HEK293 (cell line): ENCODE measurements at regions not wholly inside any gene's neighbourhood (a gene's known extent, or its start where the extent isn't known, plus 50 kb on each side); places are given as distances from the start of the nearest gene placed in this dataset.

Source experiments
- KLF10 ChIP-seq: fragments of 450-650 bp; IDR thresholded peaks from 2 replicates; pipeline ENCODE4 v1.5.1; 2018; ENCODE audit warnings: missing biosample characterization, mild to moderate bottlenecking, missing genetic modification characterization
- PRDM1 ChIP-seq: fragments of 450-650 bp; formaldehyde crosslinking; IDR thresholded peaks from 2 replicates; pipeline ENCODE4; 2016; ENCODE audit warnings: missing biosample characterization, missing genetic modification characterization
- SCRT1 ChIP-seq: fragments of 450-650 bp; formaldehyde crosslinking; IDR thresholded peaks from 2 replicates; pipeline ENCODE4 v1.5.1; 2016; ENCODE audit warnings: missing biosample characterization, missing genetic modification characterization, borderline replicate concordance
- ZBTB21 ChIP-seq: fragments of 450-650 bp; formaldehyde crosslinking; IDR thresholded peaks from 2 replicates; pipeline ENCODE4 v1.5.1; 2017; ENCODE audit warnings: missing biosample characterization, missing genetic modification characterization
- ZEB2 ChIP-seq: fragments of 450-650 bp; formaldehyde crosslinking; IDR thresholded peaks from 2 replicates; pipeline ENCODE4 v1.5.1; 2016; ENCODE audit warnings: missing biosample characterization, missing genetic modification characterization
- ZFP37 ChIP-seq: fragments of 450-650 bp; formaldehyde crosslinking; IDR thresholded peaks from 2 replicates; pipeline ENCODE4 v1.5.1; 2016; ENCODE audit warnings: missing biosample characterization, missing genetic modification characterization
- ZNF174 ChIP-seq: fragments of 450-650 bp; formaldehyde crosslinking; IDR thresholded peaks from 2 replicates; pipeline ENCODE4 v1.5.0; 2017; ENCODE audit warnings: missing biosample characterization, mild to moderate bottlenecking, missing genetic modification characterization
- ZNF19 ChIP-seq: fragments of 450-650 bp; formaldehyde crosslinking; IDR thresholded peaks from 2 replicates; pipeline ENCODE4; 2016; ENCODE audit warnings: missing biosample characterization, missing genetic modification characterization, low read depth
- ZNF202 ChIP-seq: fragments of 450-650 bp; formaldehyde crosslinking; IDR thresholded peaks from 2 replicates; pipeline ENCODE4 v1.5.1; 2016; ENCODE audit warnings: missing biosample characterization, missing genetic modification characterization, borderline replicate concordance
- ZNF214 ChIP-seq: fragments of 450-650 bp; formaldehyde crosslinking; IDR thresholded peaks from 2 replicates; pipeline ENCODE4 v1.5.1; 2017; ENCODE audit warnings: missing biosample characterization, mild to moderate bottlenecking, missing genetic modification characterization, borderline replicate concordance
- ZNF302 ChIP-seq: fragments of 450-650 bp; formaldehyde crosslinking; IDR thresholded peaks from 2 replicates; pipeline ENCODE4 v1.5.1; 2016; ENCODE audit warnings: missing biosample characterization, missing genetic modification characterization, low read depth
- ZNF335 ChIP-seq: fragments of 450-650 bp; formaldehyde crosslinking; conservative IDR thresholded peaks from 2 replicates; pipeline ENCODE4 v1.5.1; 2016; ENCODE audit warnings: missing biosample characterization, missing genetic modification characterization
- ZNF350 ChIP-seq: fragments of 450-650 bp; formaldehyde crosslinking; IDR thresholded peaks from 2 replicates; pipeline ENCODE4 v1.5.0; 2017; ENCODE audit warnings: missing biosample characterization, mild to moderate bottlenecking, missing genetic modification characterization
- ZNF37A ChIP-seq: fragments of 450-650 bp; IDR thresholded peaks from 2 replicates; pipeline ENCODE4 v1.5.1; 2018; ENCODE audit warnings: missing biosample characterization, missing genetic modification characterization
- ZNF623 ChIP-seq: fragments of 450-650 bp; formaldehyde crosslinking; IDR thresholded peaks from 2 replicates; pipeline ENCODE4 v1.5.1; 2016; ENCODE audit warnings: missing biosample characterization, missing genetic modification characterization
- ZNF664 ChIP-seq: fragments of 450-650 bp; formaldehyde crosslinking; IDR thresholded peaks from 2 replicates; pipeline ENCODE4 v1.5.1; 2016; ENCODE audit warnings: missing biosample characterization, missing genetic modification characterization
- ZNF792 ChIP-seq: fragments of 450-650 bp; formaldehyde crosslinking; IDR thresholded peaks from 2 replicates; pipeline ENCODE4 v1.5.1; 2016; ENCODE audit warnings: missing biosample characterization, missing genetic modification characterization
- ZSCAN23 ChIP-seq: fragments of 450-650 bp; formaldehyde crosslinking; IDR thresholded peaks from 2 replicates; pipeline ENCODE4 v1.5.1; 2016; ENCODE audit warnings: missing biosample characterization, missing genetic modification characterization
- TF ChIP-seq, protein P1 (sequence below): fragments of 450-650 bp; formaldehyde crosslinking; IDR thresholded peaks from 2 replicates; pipeline ENCODE4 v1.5.1; 2016; ENCODE audit warnings: missing biosample characterization, missing genetic modification characterization
- TF ChIP-seq, protein P2 (sequence below): fragments of 450-650 bp; formaldehyde crosslinking; IDR thresholded peaks from 2 replicates; pipeline ENCODE4 v1.5.1; 2016; ENCODE audit warnings: missing biosample characterization, missing genetic modification characterization
- TF ChIP-seq, protein P3 (sequence below): fragments of 450-650 bp; formaldehyde crosslinking; IDR thresholded peaks from 2 replicates; pipeline ENCODE4 v1.5.1; 2016; ENCODE audit warnings: missing biosample characterization, missing genetic modification characterization
- TF ChIP-seq, protein P4 (sequence below): fragments of 450-650 bp; formaldehyde crosslinking; IDR thresholded peaks from 2 replicates; pipeline ENCODE4 v1.5.1; 2016; ENCODE audit warnings: missing biosample characterization, missing genetic modification characterization, borderline replicate concordance

DNA sequence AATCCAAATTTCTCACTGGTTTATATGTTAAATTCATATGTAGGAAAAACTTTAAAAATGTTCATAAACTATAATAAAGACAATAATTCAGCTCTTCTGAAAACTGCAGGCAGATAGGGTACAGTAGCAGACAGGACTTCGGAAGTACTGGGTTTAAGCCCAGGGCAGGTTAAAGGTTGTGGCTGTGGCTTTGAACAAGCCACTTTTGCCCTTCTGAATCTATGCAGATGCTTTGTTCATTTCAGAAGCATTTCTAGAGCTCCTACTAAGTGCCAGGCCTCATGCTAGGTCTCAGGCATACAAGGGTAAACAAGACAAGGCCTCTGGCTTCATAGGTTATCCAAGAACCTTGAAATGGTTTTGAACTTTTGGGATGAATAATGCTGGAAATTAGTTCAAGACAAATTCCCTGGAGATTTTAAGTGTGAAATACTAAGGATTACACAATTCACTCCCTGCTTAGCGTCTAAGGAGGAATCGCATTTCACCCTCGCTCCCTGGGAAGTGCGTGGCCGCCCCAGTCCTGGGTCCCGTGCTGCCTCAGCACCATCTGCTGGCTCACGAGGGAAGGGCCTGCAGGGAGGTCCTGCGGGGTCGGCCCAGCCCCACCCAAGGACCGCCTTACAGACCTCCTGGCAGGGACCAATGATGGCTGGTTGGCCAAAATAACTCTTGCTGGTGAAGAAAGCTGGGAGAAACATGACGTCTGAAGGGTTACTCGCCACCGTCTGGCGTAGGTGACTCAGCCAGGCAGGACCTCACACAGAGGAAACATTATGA is 67.7 kb upstream of the L3MBTL4 start (continued):
- TF ChIP-seq, protein P1, sequence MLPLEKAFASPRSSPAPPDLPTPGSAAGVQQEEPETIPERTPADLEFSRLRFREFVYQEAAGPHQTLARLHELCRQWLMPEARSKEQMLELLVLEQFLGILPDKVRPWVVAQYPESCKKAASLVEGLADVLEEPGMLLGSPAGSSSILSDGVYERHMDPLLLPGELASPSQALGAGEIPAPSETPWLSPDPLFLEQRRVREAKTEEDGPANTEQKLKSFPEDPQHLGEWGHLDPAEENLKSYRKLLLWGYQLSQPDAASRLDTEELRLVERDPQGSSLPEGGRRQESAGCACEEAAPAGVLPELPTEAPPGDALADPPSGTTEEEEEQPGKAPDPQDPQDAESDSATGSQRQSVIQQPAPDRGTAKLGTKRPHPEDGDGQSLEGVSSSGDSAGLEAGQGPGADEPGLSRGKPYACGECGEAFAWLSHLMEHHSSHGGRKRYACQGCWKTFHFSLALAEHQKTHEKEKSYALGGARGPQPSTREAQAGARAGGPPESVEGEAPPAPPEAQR = no peak
- TF ChIP-seq ZBTB21 (tag by site-specific recombination) = no peak
- no peak for TF ChIP-seq KLF10
- no peak for TF ChIP-seq ZNF302 (tag by site-specific recombination)
- no peak for TF ChIP-seq ZNF37A (tag by site-specific recombination)
- TF ChIP-seq ZNF664 (tag by site-specific recombination) = no peak
- TF ChIP-seq ZSCAN23 (tag by site-specific recombination) = no peak
- TF ChIP-seq ZNF202 (tag by site-specific recombination) = no peak
- no peak for TF ChIP-seq ZNF623 (tag by site-specific recombination)
- TF ChIP-seq PRDM1 (tag by site-specific recombination) = peak; percentile 85
- no peak for TF ChIP-seq SCRT1 (tag by site-specific recombination)
- TF ChIP-seq ZNF19 (tag by site-specific recombination) = no peak
- TF ChIP-seq ZNF350 = no peak
- 0 out of 2 replicates have a peak, but pooled peaks have one; percentile 75 for TF ChIP-seq ZFP37 (tag by site-specific recombination)
- TF ChIP-seq, protein P2, sequence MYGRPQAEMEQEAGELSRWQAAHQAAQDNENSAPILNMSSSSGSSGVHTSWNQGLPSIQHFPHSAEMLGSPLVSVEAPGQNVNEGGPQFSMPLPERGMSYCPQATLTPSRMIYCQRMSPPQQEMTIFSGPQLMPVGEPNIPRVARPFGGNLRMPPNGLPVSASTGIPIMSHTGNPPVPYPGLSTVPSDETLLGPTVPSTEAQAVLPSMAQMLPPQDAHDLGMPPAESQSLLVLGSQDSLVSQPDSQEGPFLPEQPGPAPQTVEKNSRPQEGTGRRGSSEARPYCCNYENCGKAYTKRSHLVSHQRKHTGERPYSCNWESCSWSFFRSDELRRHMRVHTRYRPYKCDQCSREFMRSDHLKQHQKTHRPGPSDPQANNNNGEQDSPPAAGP (tag by site-specific recombination) = peak; percentile 62; the same call in 1 of the 2 replicates
- TF ChIP-seq ZNF792 (tag by site-specific recombination) = no peak
- TF ChIP-seq ZNF335 (tag by site-specific recombination) = peak; percentile 63
- TF ChIP-seq ZNF214 (tag by site-specific recombination) = no peak
- TF ChIP-seq, protein P3, sequence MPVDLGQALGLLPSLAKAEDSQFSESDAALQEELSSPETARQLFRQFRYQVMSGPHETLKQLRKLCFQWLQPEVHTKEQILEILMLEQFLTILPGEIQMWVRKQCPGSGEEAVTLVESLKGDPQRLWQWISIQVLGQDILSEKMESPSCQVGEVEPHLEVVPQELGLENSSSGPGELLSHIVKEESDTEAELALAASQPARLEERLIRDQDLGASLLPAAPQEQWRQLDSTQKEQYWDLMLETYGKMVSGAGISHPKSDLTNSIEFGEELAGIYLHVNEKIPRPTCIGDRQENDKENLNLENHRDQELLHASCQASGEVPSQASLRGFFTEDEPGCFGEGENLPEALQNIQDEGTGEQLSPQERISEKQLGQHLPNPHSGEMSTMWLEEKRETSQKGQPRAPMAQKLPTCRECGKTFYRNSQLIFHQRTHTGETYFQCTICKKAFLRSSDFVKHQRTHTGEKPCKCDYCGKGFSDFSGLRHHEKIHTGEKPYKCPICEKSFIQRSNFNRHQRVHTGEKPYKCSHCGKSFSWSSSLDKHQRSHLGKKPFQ (tag by site-specific recombination) = no peak; the same call in 1 of the 2 replicates
- no peak for TF ChIP-seq ZNF174 (tag by site-specific recombination)
- no peak for TF ChIP-seq ZEB2 (tag by site-specific recombination)
- TF ChIP-seq, protein P4, sequence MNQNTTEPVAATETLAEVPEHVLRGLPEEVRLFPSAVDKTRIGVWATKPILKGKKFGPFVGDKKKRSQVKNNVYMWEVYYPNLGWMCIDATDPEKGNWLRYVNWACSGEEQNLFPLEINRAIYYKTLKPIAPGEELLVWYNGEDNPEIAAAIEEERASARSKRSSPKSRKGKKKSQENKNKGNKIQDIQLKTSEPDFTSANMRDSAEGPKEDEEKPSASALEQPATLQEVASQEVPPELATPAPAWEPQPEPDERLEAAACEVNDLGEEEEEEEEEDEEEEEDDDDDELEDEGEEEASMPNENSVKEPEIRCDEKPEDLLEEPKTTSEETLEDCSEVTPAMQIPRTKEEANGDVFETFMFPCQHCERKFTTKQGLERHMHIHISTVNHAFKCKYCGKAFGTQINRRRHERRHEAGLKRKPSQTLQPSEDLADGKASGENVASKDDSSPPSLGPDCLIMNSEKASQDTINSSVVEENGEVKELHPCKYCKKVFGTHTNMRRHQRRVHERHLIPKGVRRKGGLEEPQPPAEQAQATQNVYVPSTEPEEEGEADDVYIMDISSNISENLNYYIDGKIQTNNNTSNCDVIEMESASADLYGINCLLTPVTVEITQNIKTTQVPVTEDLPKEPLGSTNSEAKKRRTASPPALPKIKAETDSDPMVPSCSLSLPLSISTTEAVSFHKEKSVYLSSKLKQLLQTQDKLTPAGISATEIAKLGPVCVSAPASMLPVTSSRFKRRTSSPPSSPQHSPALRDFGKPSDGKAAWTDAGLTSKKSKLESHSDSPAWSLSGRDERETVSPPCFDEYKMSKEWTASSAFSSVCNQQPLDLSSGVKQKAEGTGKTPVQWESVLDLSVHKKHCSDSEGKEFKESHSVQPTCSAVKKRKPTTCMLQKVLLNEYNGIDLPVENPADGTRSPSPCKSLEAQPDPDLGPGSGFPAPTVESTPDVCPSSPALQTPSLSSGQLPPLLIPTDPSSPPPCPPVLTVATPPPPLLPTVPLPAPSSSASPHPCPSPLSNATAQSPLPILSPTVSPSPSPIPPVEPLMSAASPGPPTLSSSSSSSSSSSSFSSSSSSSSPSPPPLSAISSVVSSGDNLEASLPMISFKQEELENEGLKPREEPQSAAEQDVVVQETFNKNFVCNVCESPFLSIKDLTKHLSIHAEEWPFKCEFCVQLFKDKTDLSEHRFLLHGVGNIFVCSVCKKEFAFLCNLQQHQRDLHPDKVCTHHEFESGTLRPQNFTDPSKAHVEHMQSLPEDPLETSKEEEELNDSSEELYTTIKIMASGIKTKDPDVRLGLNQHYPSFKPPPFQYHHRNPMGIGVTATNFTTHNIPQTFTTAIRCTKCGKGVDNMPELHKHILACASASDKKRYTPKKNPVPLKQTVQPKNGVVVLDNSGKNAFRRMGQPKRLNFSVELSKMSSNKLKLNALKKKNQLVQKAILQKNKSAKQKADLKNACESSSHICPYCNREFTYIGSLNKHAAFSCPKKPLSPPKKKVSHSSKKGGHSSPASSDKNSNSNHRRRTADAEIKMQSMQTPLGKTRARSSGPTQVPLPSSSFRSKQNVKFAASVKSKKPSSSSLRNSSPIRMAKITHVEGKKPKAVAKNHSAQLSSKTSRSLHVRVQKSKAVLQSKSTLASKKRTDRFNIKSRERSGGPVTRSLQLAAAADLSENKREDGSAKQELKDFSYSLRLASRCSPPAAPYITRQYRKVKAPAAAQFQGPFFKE (tag by site-specific recombination) = no peak
